ENCODE measurements at regions not wholly inside any gene's neighbourhood (a gene's known extent, or its start where the extent isn't known, plus 50 kb on each side); places are given as distances from the start of the nearest gene placed in this dataset.

- ATAC-seq (ENCODE audit: low read depth) (no peak), DNase-seq (no peak)
- Histone ChIP-seq H3K79me1 (ENCODE audit: low read depth in 1 of 2, low read length in 2 of 2) (no peaks in the 10 kb centered on the region), H2BK120ac (ENCODE audit: low read depth, low read length) (no peak overlapping the region), H3K9ac (ENCODE audit: low read depth, low read length) (no peak overlapping the region), H4K8ac (ENCODE audit: low read depth in 2 of 2, low read length in 2 of 2) (no peak overlapping the region), H3K23ac (ENCODE audit: low read depth, low read length) (no peak overlapping the region), H3K56ac (ENCODE audit: extremely low read depth, insufficient read depth, low read length) (no peak overlapping the region), H3K9me1 (ENCODE audit: insufficient read depth, low read length) (no peaks in the 10 kb centered on the region), H3K27ac (ENCODE audit: insufficient read depth, low read length) (no peak overlapping the region), H3K4me3 (ENCODE audit: insufficient read depth, low read depth, low read length) (no peak overlapping the region), H4K91ac (ENCODE audit: insufficient read depth, low read depth, low read length) (no peak overlapping the region), H4K20me1 (ENCODE audit: insufficient read depth, low read length) (no peaks in the 10 kb centered on the region; the same call in 1 of the 2 replicates), H4K5ac (ENCODE audit: low read depth, low read length) (no peak overlapping the region), H2AK5ac (ENCODE audit: low read depth, low read length) (no peak overlapping the region), H2BK5ac (ENCODE audit: low read depth, low read length, poor library complexity, severe bottlenecking) (no peak overlapping the region), H3K9me3 (ENCODE audit: control insufficient read depth, insufficient read depth, low read length) (no peaks in the 10 kb centered on the region), H3K18ac (ENCODE audit: low read depth, low read length) (no peak overlapping the region), H3K4me2 (ENCODE audit: low read depth, low read length) (no peak overlapping the region), H3K4ac (ENCODE audit: low read depth, low read length) (no peak overlapping the region), H2AFZ (replicated peaks; ENCODE audit: low read length, poor library complexity) (no peak overlapping the region), H2BK15ac (ENCODE audit: low read depth, low read length) (no peak overlapping the region), H3K14ac (replicated peaks; ENCODE audit: low read depth, low read length) (no peak overlapping the region), H3K4me1 (ENCODE audit: control insufficient read depth, insufficient read depth, low read length) (peaks cover 1% of the 10 kb centered on the region; the same call in 1 of the 2 replicates), H3K27me3 (ENCODE audit: control insufficient read depth, insufficient read depth, low read length) (no peaks in the 10 kb centered on the region; the same call in 1 of the 2 replicates), H2BK20ac (ENCODE audit: low read depth, low read length) (no peak overlapping the region), H3K36me3 (ENCODE audit: control insufficient read depth, insufficient read depth, low read length) (no peaks in the 10 kb centered on the region), H2AK9ac (replicated peaks; ENCODE audit: low read depth, low read length, poor library complexity) (no peak overlapping the region)
- in situ Hi-C loops (cut with MboI; ENCODE audit: low sequenced_read_pairs): no loop called here
- no TSS peak for BruUV-seq (replicated peaks)
- ChIA-PET CTCF (no interaction called here), POLR2A (ENCODE audit: unreplicated experiment) (no interaction called here)
- intact Hi-C loops (cut with micrococcal nuclease): loop anchor here (2.0 to 5.0 kb wide), 3 partner anchors 17 to 93 kb away; no protein-coding TSS in a partner anchor
- dilution Hi-C loops (cut with HindIII; ENCODE audit: low sequenced_read_pairs, unreplicated experiment): loop anchor here (25.0 kb wide), 1 partner anchor 193 kb away; no protein-coding TSS in a partner anchor
- WGBS, 2 experiments (ENCODE audit: extremely low coverage in 2 of 2, insufficient read length in 1 of 2): no CpG with 5 or more reads among the region's 6 CpGs
- TF ChIP-seq MAFK (IDR thresholded peaks at IDR 0.05; ENCODE audit: low read depth, low read length) (no peak), ELK1 (IDR thresholded peaks at IDR 0.05; ENCODE audit: borderline replicate concordance, low read depth, low read length) (no peak), MXI1 (IDR thresholded peaks at IDR 0.05; ENCODE audit: borderline replicate concordance, low read depth, low read length) (no peak), RCOR1 (IDR thresholded peaks at IDR 0.05; ENCODE audit: insufficient replicate concordance, low read length) (no peak), USF2 (IDR thresholded peaks at IDR 0.05; ENCODE audit: low read depth, low read length) (no peak), CTCF (conservative IDR thresholded peaks at IDR 0.05; ENCODE audit: low read depth, low read length) (no peak), SMC3 (IDR thresholded peaks at IDR 0.05; ENCODE audit: low read depth, low read length) (no peak), RFX5 (IDR thresholded peaks at IDR 0.05; ENCODE audit: low read depth, low read length) (no peak)
These were observed 87.8 kb downstream of the TBXT start for GRCh38 chr6:166079841-166080240.
